ENCODE measurements at regions not wholly inside any gene's neighbourhood (a gene's known extent, or its start where the extent isn't known, plus 50 kb on each side); places are given as distances from the start of the nearest gene placed in this dataset.

GRCh38 chr10:131781791-131782190, 119.0 kb upstream of the PPP2R2D start:
- DNase-seq: no peak

GRCh38 chr10:131784363-131785120, 116.3 kb upstream of the PPP2R2D start:
- DNase-seq: no peak

- DNase-seq: no peak
These were observed 115.7 kb upstream of the PPP2R2D start for GRCh38 chr10:131785121-131785460.

GRCh38 chr10:131786756-131787605, 113.8 kb upstream of the PPP2R2D start:
- peak; percentile 68 for DNase-seq

GRCh38 chr10:131787961-131788360, 112.8 kb upstream of the PPP2R2D start:
- no peak for DNase-seq

GRCh38 chr10:131788386-131788785, 112.4 kb upstream of the PPP2R2D start:
- no peak for DNase-seq

- no peak for DNase-seq
These were observed 111.3 kb upstream of the PPP2R2D start for GRCh38 chr10:131789516-131789915.

- peak; percentile 10 for DNase-seq
These were observed 110.8 kb upstream of the PPP2R2D start for GRCh38 chr10:131790021-131790420.

- no peak for DNase-seq
These were observed 108.7 kb upstream of the PPP2R2D start for GRCh38 chr10:131792011-131792651.

- DNase-seq: no peak
These were observed 108.0 kb upstream of the PPP2R2D start for GRCh38 chr10:131792809-131793208.

- no peak for DNase-seq
These were observed 105.0 kb upstream of the PPP2R2D start for GRCh38 chr10:131795761-131796160.

- DNase-seq: no peak
These were observed 103.2 kb upstream of the PPP2R2D start for GRCh38 chr10:131797626-131798025.

- DNase-seq: no peak
These were observed 101.4 kb upstream of the PPP2R2D start for GRCh38 chr10:131799429-131799828.

- no peak for DNase-seq
These were observed 98.5 kb upstream of the PPP2R2D start for GRCh38 chr10:131802156-131802915.

- DNase-seq: no peak
These were observed 97.8 kb upstream of the PPP2R2D start for GRCh38 chr10:131802996-131803395.

GRCh38 chr10:131803860-131804425, 96.9 kb upstream of the PPP2R2D start:
- no peak for DNase-seq

- DNase-seq: no peak
These were observed 96.1 kb upstream of the PPP2R2D start for GRCh38 chr10:131804551-131805295.

GRCh38 chr10:131805696-131806095, 95.1 kb upstream of the PPP2R2D start:
- DNase-seq: no peak

- DNase-seq: no peak
These were observed 94.7 kb upstream of the PPP2R2D start for GRCh38 chr10:131806146-131806545.

GRCh38 chr10:131806646-131807317, 94.0 kb upstream of the PPP2R2D start:
- no peak for DNase-seq

GRCh38 chr10:131808370-131808930, 92.4 kb upstream of the PPP2R2D start:
- DNase-seq: no peak

All from hematopoietic multipotent progenitor cell treated with erythropoietin and hydrocortisone succinate and interleukin-3 and kit ligand, for 4 days (in vitro differentiated cells).